HEK293T (cell line): ENCODE measurements at regions not wholly inside any gene's neighbourhood (a gene's known extent, or its start where the extent isn't known, plus 50 kb on each side); places are given as distances from the start of the nearest gene placed in this dataset.

Experiments used
- CTCF ChIA-PET: fragments of 350-600 bp; formaldehyde crosslinking; extraction: SDS; loops from one replicate; lab custom pipeline; 2021; ENCODE audit warnings: antibody characterized with exemption, inconsistent platforms; lab: Yijun Ruan, JAX
- POLR2A ChIA-PET: fragments of 350-600 bp; formaldehyde crosslinking; extraction: SDS; loops from one replicate; lab custom pipeline; 2020; ENCODE audit warnings: antibody characterized with exemption, inconsistent platforms; lab: Yijun Ruan, JAX
- DNase-seq: peaks from one replicate; pipeline ENCODE4 v3.0.0; 2012; ENCODE audit warnings: mixed read lengths; ENCODE audit errors: extremely low spot score
- ARNT ChIP-seq: fragments of 450-650 bp; IDR thresholded peaks from 2 replicates; pipeline ENCODE4 v1.6.1; 2017; ENCODE audit warnings: mild to moderate bottlenecking
- BHLHE40 ChIP-seq: fragments of 450-650 bp; IDR thresholded peaks from 2 replicates; pipeline ENCODE4 v1.6.1; 2016; ENCODE audit warnings: mild to moderate bottlenecking, moderate library complexity, borderline replicate concordance
- CTBP1 ChIP-seq: fragments of 450-650 bp; IDR thresholded peaks from 2 replicates; pipeline ENCODE4 v1.6.1; 2016; ENCODE audit warnings: borderline replicate concordance
- ELF4 ChIP-seq: fragments of 450-650 bp; IDR thresholded peaks from 2 replicates; pipeline ENCODE4 v1.6.1; 2017; ENCODE audit warnings: antibody characterized with exemption
- FOXA1 ChIP-seq: fragments of 450-650 bp; IDR thresholded peaks from 2 replicates; pipeline ENCODE4 v1.6.1; 2016; ENCODE audit warnings: mild to moderate bottlenecking
- FOXK2 ChIP-seq: fragments of 450-650 bp; IDR thresholded peaks from 2 replicates; pipeline ENCODE4 v1.6.1; 2016; ENCODE audit warnings: mild to moderate bottlenecking
- FOXM1 ChIP-seq: fragments of 450-650 bp; IDR thresholded peaks from 2 replicates; pipeline ENCODE4 v1.6.1; 2017; ENCODE audit warnings: mild to moderate bottlenecking, borderline replicate concordance
- HDGF ChIP-seq: fragments of 450-650 bp; IDR thresholded peaks from 2 replicates; pipeline ENCODE4 v1.6.1; 2017; ENCODE audit warnings: antibody characterized with exemption, borderline replicate concordance
- L3MBTL2 ChIP-seq: fragments of 450-650 bp; conservative IDR thresholded peaks from 2 replicates; pipeline ENCODE4 v1.6.1; 2016; ENCODE audit warnings: mild to moderate bottlenecking
- LEF1 ChIP-seq: fragments of 450-650 bp; IDR thresholded peaks from 2 replicates; pipeline ENCODE4 v1.6.1; 2017; ENCODE audit warnings: mild to moderate bottlenecking, borderline replicate concordance
- NFRKB ChIP-seq: fragments of 450-650 bp; IDR thresholded peaks from 2 replicates; pipeline ENCODE4 v1.6.1; 2016; ENCODE audit warnings: mild to moderate bottlenecking, moderate library complexity
- SP1 ChIP-seq: fragments of 450-650 bp; IDR thresholded peaks from 2 replicates; pipeline ENCODE4 v1.6.1; 2017
- SUZ12 ChIP-seq: fragments of 450-650 bp; IDR thresholded peaks from 2 replicates; pipeline ENCODE4 v1.6.1; 2016; ENCODE audit warnings: mild to moderate bottlenecking
- TARDBP ChIP-seq: fragments of 450-650 bp; IDR thresholded peaks from 2 replicates; pipeline ENCODE4 v1.6.1; 2016
- ZNF384 ChIP-seq: fragments of 450-650 bp; IDR thresholded peaks from 2 replicates; pipeline ENCODE4 v1.6.1; 2016
- TF ChIP-seq, protein P1 (sequence below): fragments of 450-650 bp; IDR thresholded peaks from 2 replicates; pipeline ENCODE4 v1.6.1; 2016

DNA sequence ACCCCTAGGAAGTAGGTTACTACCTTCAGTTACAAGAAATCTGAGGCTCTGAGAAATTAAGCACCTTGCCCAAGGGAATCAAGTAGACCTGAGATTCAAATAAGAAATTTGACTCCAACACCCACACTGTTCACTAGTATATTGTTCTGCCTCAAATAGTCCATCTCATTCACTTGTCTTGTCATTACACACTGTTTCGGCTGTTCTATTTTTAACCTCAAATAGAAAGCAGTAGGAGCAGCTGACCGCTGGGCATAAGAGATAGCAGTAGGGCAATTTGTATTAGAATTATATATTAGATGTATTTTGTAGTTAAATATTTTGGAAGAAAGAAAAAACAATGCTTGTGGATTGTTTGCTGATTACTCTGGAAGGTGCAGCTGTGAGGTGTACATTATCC, 185.1 kb downstream of the INHBA start:
- POLR2A ChIA-PET: no interaction called here
- TF ChIP-seq, protein P1, sequence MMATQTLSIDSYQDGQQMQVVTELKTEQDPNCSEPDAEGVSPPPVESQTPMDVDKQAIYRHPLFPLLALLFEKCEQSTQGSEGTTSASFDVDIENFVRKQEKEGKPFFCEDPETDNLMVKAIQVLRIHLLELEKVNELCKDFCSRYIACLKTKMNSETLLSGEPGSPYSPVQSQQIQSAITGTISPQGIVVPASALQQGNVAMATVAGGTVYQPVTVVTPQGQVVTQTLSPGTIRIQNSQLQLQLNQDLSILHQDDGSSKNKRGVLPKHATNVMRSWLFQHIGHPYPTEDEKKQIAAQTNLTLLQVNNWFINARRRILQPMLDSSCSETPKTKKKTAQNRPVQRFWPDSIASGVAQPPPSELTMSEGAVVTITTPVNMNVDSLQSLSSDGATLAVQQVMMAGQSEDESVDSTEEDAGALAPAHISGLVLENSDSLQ: no peak
- TF ChIP-seq L3MBTL2 (no peak), FOXM1 (no peak), ZNF384 (no peak), NFRKB (no peak), ARNT (no peak), ELF4 (no peak), FOXA1 (no peak), HDGF (no peak), LEF1 (no peak), TARDBP (no peak), SP1 (no peak), FOXK2 (no peak), CTBP1 (no peak), SUZ12 (no peak), BHLHE40 (no peak)
- CTCF ChIA-PET: no interaction called here

DNA sequence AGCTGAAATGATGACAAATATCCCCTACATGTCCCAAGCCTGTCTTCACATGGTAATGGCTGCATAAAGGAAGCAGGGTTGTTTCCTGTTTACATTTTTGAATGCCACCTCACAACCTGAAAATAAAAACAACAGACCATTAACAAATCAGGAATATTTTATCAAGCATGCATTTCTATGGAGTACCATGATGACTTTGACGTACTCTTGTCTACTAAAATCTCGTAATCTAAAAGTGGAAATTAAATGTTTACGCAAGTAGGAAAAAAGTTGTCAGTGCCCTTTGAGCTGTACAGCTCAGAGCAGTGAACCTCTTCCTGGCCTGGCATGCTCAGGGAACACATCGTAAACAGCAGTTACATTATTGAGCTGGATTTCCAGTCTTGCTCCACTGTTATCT, 194.1 kb downstream of the INHBA start:
- TF ChIP-seq, protein P1: no peak
- no peak for TF ChIP-seq SUZ12
- no peak for TF ChIP-seq FOXM1
- TF ChIP-seq FOXK2: no peak
- no peak for TF ChIP-seq BHLHE40
- no peak for TF ChIP-seq LEF1
- no peak for TF ChIP-seq NFRKB
- no peak for TF ChIP-seq ELF4
- no peak for TF ChIP-seq HDGF
- no peak for TF ChIP-seq L3MBTL2
- TF ChIP-seq ARNT: no peak
- TF ChIP-seq CTBP1: no peak
- no peak for TF ChIP-seq TARDBP
- no peak for TF ChIP-seq FOXA1
- no peak for TF ChIP-seq SP1
- no peak for TF ChIP-seq ZNF384
- ChIA-PET CTCF (no interaction called here), POLR2A (no interaction called here)
- DNase-seq: no peak

More for the DNA sequence above, 185.1 kb downstream of the INHBA start:
- no peak for DNase-seq

DNA sequence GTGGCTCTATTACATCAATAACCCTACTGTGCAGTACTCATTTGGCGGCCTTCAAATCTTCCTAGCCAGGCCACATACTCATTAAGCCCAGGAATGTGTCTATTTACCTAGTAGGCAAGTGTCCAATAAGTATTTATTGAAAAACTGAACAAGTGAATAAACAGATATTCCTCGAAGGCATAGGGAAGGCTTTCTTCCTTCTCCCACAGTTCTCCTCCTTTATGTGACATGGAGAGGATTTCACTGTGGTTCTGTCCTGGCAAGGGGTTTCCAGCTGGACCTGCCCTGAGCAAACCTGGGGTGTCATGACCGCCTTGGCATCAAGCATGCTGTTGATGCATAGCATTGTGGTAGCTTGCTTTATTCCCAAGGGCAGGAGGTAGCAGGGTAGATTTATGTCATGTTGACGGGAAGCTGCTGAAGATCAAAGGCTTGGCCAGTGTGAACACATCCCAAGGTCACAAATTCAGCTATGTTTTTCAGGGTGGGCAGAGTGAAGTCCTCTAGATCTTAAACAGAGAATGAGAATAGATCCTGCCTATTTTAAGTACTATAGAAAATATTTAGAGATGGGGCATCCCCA, 195.1 kb downstream of the INHBA start:
- DNase-seq: no peak
- CTCF ChIA-PET: no interaction called here
- POLR2A ChIA-PET: no interaction called here
- TF ChIP-seq ZNF384: no peak
- no peak for TF ChIP-seq HDGF
- TF ChIP-seq LEF1: no peak
- no peak for TF ChIP-seq FOXK2
- TF ChIP-seq FOXM1: no peak
- TF ChIP-seq ELF4: no peak
- TF ChIP-seq CTBP1: no peak
- TF ChIP-seq, protein P1: no peak
- TF ChIP-seq SUZ12: no peak
- no peak for TF ChIP-seq BHLHE40
- no peak for TF ChIP-seq ARNT
- TF ChIP-seq SP1: no peak
- TF ChIP-seq TARDBP: no peak
- no peak for TF ChIP-seq NFRKB

DNA sequence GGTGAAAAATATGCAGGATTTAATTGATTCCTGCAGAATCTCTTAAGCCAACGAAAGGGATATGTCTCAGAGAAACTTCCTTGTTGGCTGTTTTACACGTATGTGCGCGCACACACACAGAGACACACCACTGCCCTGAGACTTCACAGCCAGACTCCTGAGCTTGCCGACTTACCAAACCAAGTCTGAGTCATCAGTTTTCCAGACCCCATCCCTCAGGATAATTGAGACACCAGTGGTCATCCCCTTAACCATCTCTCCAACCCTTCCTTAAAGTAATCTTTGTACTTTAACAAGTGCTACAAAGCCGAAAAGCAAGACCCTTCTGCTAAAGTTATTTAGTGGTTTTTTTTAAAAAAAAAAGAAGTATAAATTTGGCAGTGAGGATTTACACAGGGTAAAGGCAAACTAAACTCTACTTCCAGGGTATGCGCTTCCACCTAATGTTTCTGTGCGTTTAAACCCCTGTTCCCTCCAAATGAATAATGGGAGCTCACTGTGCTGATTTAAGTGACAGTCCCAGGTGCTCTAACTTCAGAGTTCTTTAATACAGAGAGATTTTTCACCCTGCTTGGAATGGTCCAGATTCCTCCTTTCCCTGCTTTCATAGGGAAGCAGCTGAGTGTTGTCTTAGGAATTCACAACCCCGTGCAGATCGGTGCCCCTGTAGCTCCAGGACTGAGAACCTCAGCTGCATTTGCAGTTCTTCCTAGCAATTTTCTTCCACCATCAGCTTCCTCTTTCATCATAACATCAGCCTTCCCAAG, 198.5 kb downstream of the INHBA start:
- ChIA-PET POLR2A (no interaction called here), CTCF (no interaction called here)
- TF ChIP-seq SP1 (no peak), LEF1 (no peak), FOXA1 (no peak), NFRKB (no peak)
- DNase-seq: no peak

DNA sequence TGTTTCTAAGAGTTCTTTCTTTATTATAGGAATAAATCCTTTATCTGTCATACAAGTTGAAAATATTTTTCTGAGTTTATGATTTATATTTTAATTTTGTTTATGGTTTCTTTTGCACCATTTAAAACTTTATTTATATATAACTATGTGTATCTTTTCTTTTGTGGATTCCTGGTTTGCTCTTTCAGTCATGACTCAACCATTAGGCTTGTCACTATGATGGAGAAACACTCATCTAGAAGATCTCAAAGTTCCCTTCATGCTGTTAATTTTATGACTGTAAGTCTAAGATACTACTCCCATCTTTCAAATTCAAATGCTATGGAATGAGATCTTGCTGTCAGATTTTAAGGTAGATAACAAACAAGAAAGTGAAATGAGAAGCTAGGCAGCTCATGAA, 199.5 kb downstream of the INHBA start:
- TF ChIP-seq TARDBP (no peak), FOXA1 (no peak), FOXK2 (no peak), BHLHE40 (no peak), FOXM1 (no peak), CTBP1 (no peak), ELF4 (no peak), SP1 (no peak), LEF1 (no peak), L3MBTL2 (no peak), NFRKB (no peak), SUZ12 (no peak), HDGF (no peak), ARNT (no peak), ZNF384 (no peak)
- TF ChIP-seq, protein P1: no peak
- ChIA-PET POLR2A (no interaction called here), CTCF (no interaction called here)
- DNase-seq: no peak
